ENCODE measurements at regions not wholly inside any gene's neighbourhood (a gene's known extent, or its start where the extent isn't known, plus 50 kb on each side); places are given as distances from the start of the nearest gene placed in this dataset.
A peak's percentile ranks its signal among the peaks of the same experiment; 100 is the strongest.

GRCh38 chr3:106126846-106127235 lies 258.0 kb upstream of the CBLB start:
- Histone ChIP-seq H3K9me3 (ENCODE audit: control insufficient read depth, low read length) (no peaks in the 10 kb centered on the region), H3K4me3 (ENCODE audit: low read depth, low read length) (no peak overlapping the region), H2AFZ (no peak overlapping the region), H3K27me3 (ENCODE audit: control insufficient read depth, insufficient read depth, low read length) (no peaks in the 10 kb centered on the region), H3K9ac (no peak overlapping the region), H3K36me3 (ENCODE audit: control insufficient read depth, insufficient read depth, low read length) (no peaks in the 10 kb centered on the region), H3K4me1 (peaks cover 6% of the 10 kb centered on the region), H3K4me2 (ENCODE audit: low read length) (no peak overlapping the region), H3K27ac (no peak overlapping the region), H3K79me2 (no peaks in the 10 kb centered on the region)
- no peak for TF ChIP-seq CTCF (IDR thresholded peaks at IDR 0.05)

DNA sequence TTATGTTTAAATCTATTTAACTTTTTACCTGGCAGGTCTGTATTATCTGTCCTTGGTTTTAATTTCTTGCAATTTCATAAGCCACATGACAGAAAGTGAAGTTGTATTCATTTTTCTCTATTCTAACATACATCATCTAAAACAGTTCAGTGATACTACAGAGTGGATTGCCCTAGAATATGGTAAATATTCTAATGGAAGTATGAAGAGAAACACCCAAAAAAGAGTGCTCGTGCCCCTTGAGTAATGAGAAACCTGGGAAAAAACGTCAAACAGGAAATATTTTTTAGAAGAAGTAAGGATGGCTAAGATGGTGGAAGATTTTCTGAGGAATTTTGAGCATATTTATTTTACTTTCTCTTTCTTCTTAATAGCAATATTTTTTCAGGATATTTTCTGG lies 261.1 kb upstream of the CBLB start:
- Histone ChIP-seq H3K27me3 (ENCODE audit: control insufficient read depth, insufficient read depth, low read length) (no peaks in the 10 kb centered on the region), H3K9me3 (ENCODE audit: control insufficient read depth, low read length) (no peaks in the 10 kb centered on the region), H2AFZ (no peak overlapping the region), H3K79me2 (no peaks in the 10 kb centered on the region), H3K9ac (no peak overlapping the region), H3K36me3 (ENCODE audit: control insufficient read depth, insufficient read depth, low read length) (no peaks in the 10 kb centered on the region), H3K27ac (no peak overlapping the region), H3K4me2 (ENCODE audit: low read length) (no peak overlapping the region), H3K4me3 (ENCODE audit: low read depth, low read length) (no peak overlapping the region), H3K4me1 (peaks cover 6% of the 10 kb centered on the region)
- TF ChIP-seq CTCF (IDR thresholded peaks at IDR 0.05), result no peak

GRCh38 chr3:106130384-106131198 lies 261.8 kb upstream of the CBLB start:
- Histone ChIP-seq H3K4me2 (ENCODE audit: low read length) (peak overlapping the region; percentile 11), H3K27me3 (ENCODE audit: control insufficient read depth, insufficient read depth, low read length) (no peaks in the 10 kb centered on the region), H3K9me3 (ENCODE audit: control insufficient read depth, low read length) (no peaks in the 10 kb centered on the region), H3K79me2 (no peaks in the 10 kb centered on the region), H3K4me3 (ENCODE audit: low read depth, low read length) (no peak overlapping the region), H3K27ac (peak overlapping the region; percentile 13), H3K36me3 (ENCODE audit: control insufficient read depth, insufficient read depth, low read length) (no peaks in the 10 kb centered on the region), H2AFZ (peak overlapping the region; percentile 72), H3K4me1 (peaks cover 6% of the 10 kb centered on the region), H3K9ac (no peak overlapping the region)
- TF ChIP-seq CTCF (IDR thresholded peaks at IDR 0.05), result no peak

GRCh38 chr3:106135451-106136160 lies 266.8 kb upstream of the CBLB start:
- H3K27me3 ChIP-seq (ENCODE audit: control insufficient read depth, insufficient read depth, low read length), result no peaks in the 10 kb centered on the region
- H3K9me3 ChIP-seq (ENCODE audit: control insufficient read depth, low read length), result no peaks in the 10 kb centered on the region
- H3K27ac ChIP-seq, result no peak overlapping the region
- H3K4me1 ChIP-seq, result peaks cover 6% of the 10 kb centered on the region
- H3K79me2 ChIP-seq, result no peaks in the 10 kb centered on the region
- H3K36me3 ChIP-seq (ENCODE audit: control insufficient read depth, insufficient read depth, low read length), result no peaks in the 10 kb centered on the region
- no peak overlapping the region for H3K4me2 ChIP-seq (ENCODE audit: low read length)
- no peak overlapping the region for H3K9ac ChIP-seq
- no peak overlapping the region for H2AFZ ChIP-seq
- no peak overlapping the region for H3K4me3 ChIP-seq (ENCODE audit: low read depth, low read length)
- no peak for TF ChIP-seq CTCF (IDR thresholded peaks at IDR 0.05)

Data from parathyroid adenoma (tissue), 2 donors.